Spleen (tissue), 11 donors: ENCODE measurements at regions not wholly inside any gene's neighbourhood (a gene's known extent, or its start where the extent isn't known, plus 50 kb on each side); places are given as distances from the start of the nearest gene placed in this dataset.

Source experiments
- DNase-seq: peaks from one replicate; pipeline ENCODE4 v3.0.0-alpha.2; 2020
- H3K27ac ChIP-seq, 8 donors: fragments of 200-600 bp; sonication (generic) in 7 of 8; 1 replicate in 4 of 8; 2 replicates in 4 of 8; pipeline versions ENCODE4 v1.5.0 to v1.8.0; 2016 to 2021; ENCODE audit warnings: inconsistent platforms in 4 of 8, mild to moderate bottlenecking in 4 of 8, moderate library complexity in 1 of 8
- H3K27me3 ChIP-seq, 7 donors: fragments of 200-600 bp; sonication (generic) in 6 of 7; replicated peaks in 1 of 7; 1 replicate in 4 of 7; 2 replicates in 3 of 7; pipeline versions ENCODE4 v1.5.0 to v1.8.0; 2016 to 2021; ENCODE audit warnings: inconsistent platforms in 3 of 7, mild to moderate bottlenecking in 1 of 7
- H3K36me3 ChIP-seq, 6 donors: fragments of 200-600 bp; sonication (generic) in 5 of 6; 1 replicate in 4 of 6; 2 replicates in 2 of 6; pipeline versions ENCODE4 v1.5.0 to v1.8.0; 2016 to 2021; ENCODE audit warnings: inconsistent platforms in 2 of 6
- H3K4me1 ChIP-seq, 6 donors: fragments of 200-600 bp; sonication (generic) in 5 of 6; 1 replicate in 3 of 6; 2 replicates in 3 of 6; pipeline versions ENCODE4 v1.5.0 to v1.8.0; 2016 to 2021; ENCODE audit warnings: inconsistent platforms in 3 of 6
- H3K4me3 ChIP-seq, 8 donors: fragments of 200-600 bp; sonication (generic) in 7 of 8; 1 replicate in 4 of 8; 2 replicates in 4 of 8; pipeline versions ENCODE4 v1.5.0 to v1.8.0; 2016 to 2021; ENCODE audit warnings: inconsistent platforms in 4 of 8, mild to moderate bottlenecking in 4 of 8, moderate library complexity in 2 of 8
- H3K9me3 ChIP-seq, 8 donors: fragments of 200-600 bp; sonication (generic) in 7 of 8; 1 replicate in 4 of 8; 2 replicates in 4 of 8; pipeline versions ENCODE4 v1.5.0 to v1.8.0; 2016 to 2021; ENCODE audit warnings: inconsistent platforms in 4 of 8
- POLR2A ChIP-seq, 3 donors: fragments of 450-650 bp; IDR thresholded peaks; one replicate each; pipeline ENCODE4 v1.5.1; 2017; ENCODE audit warnings: antibody characterized with exemption in 3 of 3, mild to moderate bottlenecking in 1 of 3
- POLR2AphosphoS5 ChIP-seq, 3 donors: sonication (generic); formaldehyde crosslinking; IDR thresholded peaks; one replicate each; pipeline ENCODE4 v1.5.1; 2017; ENCODE audit warnings: antibody characterized with exemption in 3 of 3
- WGBS, 5 donors: extraction: QIAGEN DNeasy Blood & Tissue Kit in 3 of 5; methylation state at CpG; one replicate each; pipeline versions ENCODE4 v1.1.5 to v1.1.7; 2013 to 2018; 5-methylcytosine and 5-hydroxymethylcytosine counted together
- intact Hi-C: fragments of 100-400 bp; cut with DNase I; formaldehyde crosslinking; loops from one replicate; pipeline ENCODE4 v1.15.0; 2023; ENCODE audit warnings: low total_unique reads
- TF ChIP-seq, protein P1 (sequence below), 11 experiments: fragments of 200-600 bp in 7 of 11; fragments of 450-650 bp in 4 of 11; sonication (generic) in 4 of 11; IDR thresholded peaks in 8 of 11; conservative IDR thresholded peaks in 3 of 11; 1 replicate in 7 of 11; 2 replicates in 4 of 11; pipeline versions ENCODE4 v1.4.0 to v1.8.0; 2016 to 2021; ENCODE audit warnings: antibody characterized with exemption in 11 of 11, inconsistent platforms in 4 of 11, mild to moderate bottlenecking in 1 of 11
- donor health status: healthy with polysubstance abuse.
- donor health status: DM: no; HTN: no; CAD: no; lungs with moderate emphysema.
- donor health status: DM: no; HTN: no; CAD: no.
- donor health status: Bipolar disorder and iron deficiency.
- donor health status: healthy.
- donor health status: DM: no; HTN: no; CAD: no.
- donor health status: DM: yes; HTN: yes; CAD: no.

DNA sequence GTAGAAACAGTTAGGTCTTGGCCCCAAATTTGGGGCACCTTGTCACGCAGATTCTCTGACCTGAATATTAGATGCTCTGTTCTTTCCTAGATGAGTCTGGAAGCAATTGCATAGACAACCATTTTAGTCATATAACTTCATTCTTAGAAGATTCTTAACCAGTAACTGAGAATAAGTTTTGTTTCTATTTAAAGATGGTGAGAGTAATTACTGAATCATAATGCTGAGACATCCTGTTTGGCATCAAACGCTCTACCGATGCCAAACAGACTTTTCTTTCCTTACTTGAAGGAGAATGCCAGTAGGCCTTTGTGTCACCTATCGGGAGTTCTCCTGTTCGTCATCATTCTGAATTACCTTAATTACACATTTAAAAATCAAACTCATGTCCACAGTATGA is 131.6 kb upstream of the ID4 start:
- Histone ChIP-seq H3K4me3 (no peak overlapping the region), H3K36me3 (no peaks in the 10 kb centered on the region), H3K9me3 (peaks cover 0 to 7% (median 0%) of the 10 kb centered on the region in 8 donors), H3K27me3 (no peaks in the 10 kb centered on the region), H3K27ac (no peak overlapping the region), H3K4me1 (no peaks in the 10 kb centered on the region)
- DNase-seq, result no peak
- intact Hi-C loops, result no loop called here
- no peak for TF ChIP-seq POLR2A (IDR thresholded peaks at IDR 0.05)
- TF ChIP-seq, protein P1, sequence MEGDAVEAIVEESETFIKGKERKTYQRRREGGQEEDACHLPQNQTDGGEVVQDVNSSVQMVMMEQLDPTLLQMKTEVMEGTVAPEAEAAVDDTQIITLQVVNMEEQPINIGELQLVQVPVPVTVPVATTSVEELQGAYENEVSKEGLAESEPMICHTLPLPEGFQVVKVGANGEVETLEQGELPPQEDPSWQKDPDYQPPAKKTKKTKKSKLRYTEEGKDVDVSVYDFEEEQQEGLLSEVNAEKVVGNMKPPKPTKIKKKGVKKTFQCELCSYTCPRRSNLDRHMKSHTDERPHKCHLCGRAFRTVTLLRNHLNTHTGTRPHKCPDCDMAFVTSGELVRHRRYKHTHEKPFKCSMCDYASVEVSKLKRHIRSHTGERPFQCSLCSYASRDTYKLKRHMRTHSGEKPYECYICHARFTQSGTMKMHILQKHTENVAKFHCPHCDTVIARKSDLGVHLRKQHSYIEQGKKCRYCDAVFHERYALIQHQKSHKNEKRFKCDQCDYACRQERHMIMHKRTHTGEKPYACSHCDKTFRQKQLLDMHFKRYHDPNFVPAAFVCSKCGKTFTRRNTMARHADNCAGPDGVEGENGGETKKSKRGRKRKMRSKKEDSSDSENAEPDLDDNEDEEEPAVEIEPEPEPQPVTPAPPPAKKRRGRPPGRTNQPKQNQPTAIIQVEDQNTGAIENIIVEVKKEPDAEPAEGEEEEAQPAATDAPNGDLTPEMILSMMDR (IDR thresholded peaks at IDR 0.05 in 8 of 11, conservative IDR thresholded peaks at IDR 0.05 in 3 of 11), result no peak
- WGBS, 5 donors, result 86 to 94% (median 91%) methylated on average over 5 of the region's 5 CpGs

DNA sequence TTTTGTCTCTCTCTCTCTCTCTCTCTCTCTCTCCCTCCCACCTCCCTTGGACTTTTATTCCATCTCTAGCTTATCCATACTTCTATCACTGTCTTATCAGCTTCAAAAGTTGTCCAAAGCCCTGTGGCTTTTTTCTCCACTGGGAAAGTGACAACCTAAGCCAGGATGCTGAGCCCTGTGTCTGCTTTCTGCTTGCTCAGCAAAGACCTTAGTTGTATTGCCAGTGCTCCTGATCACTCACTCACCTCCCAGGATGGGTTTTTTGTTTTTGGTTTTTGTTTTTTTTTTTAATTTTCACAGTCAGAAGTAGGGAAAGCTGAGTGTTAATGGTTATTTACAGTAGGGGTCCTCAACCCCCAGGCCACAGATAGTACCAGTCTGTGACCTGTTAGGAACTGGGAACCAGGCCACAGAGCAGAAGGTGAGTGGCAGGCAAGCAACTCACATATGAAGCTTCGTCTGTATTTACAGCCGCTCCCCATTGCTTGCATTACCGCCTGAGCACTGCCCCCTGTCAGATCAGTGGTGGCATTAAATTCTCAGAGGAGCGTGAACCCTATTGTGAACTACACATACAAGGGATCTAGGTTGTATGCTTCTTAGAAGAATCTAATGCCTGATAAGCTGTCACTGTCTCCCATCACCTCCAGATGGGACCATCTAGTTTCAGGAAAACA is 125.0 kb upstream of the ID4 start:
- intact Hi-C loops, result no loop called here
- Histone ChIP-seq H3K27me3 (no peaks in the 10 kb centered on the region), H3K4me3 (no peak overlapping the region), H3K36me3 (no peaks in the 10 kb centered on the region), H3K4me1 (no peaks in the 10 kb centered on the region), H3K9me3 (no peaks in the 10 kb centered on the region), H3K27ac (no peak overlapping the region)
- DNase-seq, result no peak
- 93 to 98% (median 95%) methylated on average over 4 of the region's 4 CpGs for WGBS, 5 donors
- TF ChIP-seq POLR2AphosphoS5 (IDR thresholded peaks at IDR 0.05) (no peak), POLR2A (IDR thresholded peaks at IDR 0.05) (no peak)
- TF ChIP-seq, protein P1 (IDR thresholded peaks at IDR 0.05 in 8 of 11, conservative IDR thresholded peaks at IDR 0.05 in 3 of 11), result no peak

DNA sequence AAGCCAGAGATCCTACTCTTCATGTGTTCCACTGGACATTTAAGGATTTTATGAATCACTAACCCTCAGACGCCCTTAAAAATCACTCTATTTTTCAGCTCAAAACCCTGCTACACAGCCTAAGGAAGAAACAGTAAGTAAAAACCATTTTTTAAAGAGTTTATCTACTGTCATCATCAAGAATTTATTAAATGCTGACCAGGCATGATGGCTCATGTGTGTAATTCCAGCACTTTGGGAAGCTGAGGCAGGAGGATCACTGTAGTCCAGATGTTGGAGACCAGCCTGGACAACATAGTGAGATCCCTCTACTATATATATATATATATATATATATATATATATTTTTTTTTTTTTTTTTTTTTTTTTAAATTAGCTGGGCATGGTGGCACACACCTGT is 124.2 kb upstream of the ID4 start:
- TF ChIP-seq, protein P1 (IDR thresholded peaks at IDR 0.05 in 8 of 11, conservative IDR thresholded peaks at IDR 0.05 in 3 of 11), result no peak
- TF ChIP-seq POLR2AphosphoS5 (IDR thresholded peaks at IDR 0.05) (no peak), POLR2A (IDR thresholded peaks at IDR 0.05) (no peak)
- no peak overlapping the region for H3K27ac ChIP-seq
- H3K9me3 ChIP-seq, result no peaks in the 10 kb centered on the region
- no peak overlapping the region for H3K4me3 ChIP-seq
- no peaks in the 10 kb centered on the region for H3K4me1 ChIP-seq
- no peaks in the 10 kb centered on the region for H3K36me3 ChIP-seq
- intact Hi-C loops, result no loop called here
- H3K27me3 ChIP-seq, result no peaks in the 10 kb centered on the region
- 77 to 93% (median 88%) methylated on average over 1 of the region's 1 CpG for WGBS, 5 donors
- DNase-seq, result no peak

DNA sequence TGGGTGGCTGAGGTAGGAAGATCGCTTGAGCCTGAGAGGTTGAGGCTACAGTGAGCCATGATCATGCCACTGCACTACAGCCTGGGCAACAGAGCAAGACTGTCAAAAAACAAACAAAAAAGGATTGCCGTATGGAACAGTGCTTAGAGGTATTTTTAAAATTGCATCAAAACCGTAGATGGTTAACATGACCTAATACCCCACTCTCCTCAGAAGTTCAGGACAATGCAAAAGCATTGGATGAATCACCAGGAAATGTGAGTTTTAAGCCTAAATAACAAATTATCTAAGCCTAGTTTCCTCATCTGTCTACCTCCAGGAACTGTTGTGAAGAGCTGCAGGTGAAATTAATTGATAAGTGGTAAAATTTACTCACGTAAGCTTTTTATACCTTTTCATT is 123.8 kb upstream of the ID4 start:
- TF ChIP-seq POLR2AphosphoS5 (IDR thresholded peaks at IDR 0.05), result no peak
- TF ChIP-seq POLR2A (IDR thresholded peaks at IDR 0.05), result no peak
- TF ChIP-seq, protein P1 (IDR thresholded peaks at IDR 0.05 in 8 of 11, conservative IDR thresholded peaks at IDR 0.05 in 3 of 11), result no peak
- no peaks in the 10 kb centered on the region for H3K27me3 ChIP-seq
- H3K4me3 ChIP-seq, result no peak overlapping the region
- H3K27ac ChIP-seq, result no peak overlapping the region
- no peaks in the 10 kb centered on the region for H3K4me1 ChIP-seq
- no peaks in the 10 kb centered on the region for H3K9me3 ChIP-seq
- no peaks in the 10 kb centered on the region for H3K36me3 ChIP-seq
- intact Hi-C loops, result no loop called here
- no peak for DNase-seq
- WGBS, 5 donors, result 84 to 95% (median 88%) methylated on average over 4 of the region's 4 CpGs
